Stimulated activated CD8-positive, alpha-beta memory T cell treated with anti-CD3 and anti-CD28 coated beads, Interleukin-7, amount 100 ng/mL, for 24 hours (primary cell): ENCODE measurements at regions not wholly inside any gene's neighbourhood (a gene's known extent, or its start where the extent isn't known, plus 50 kb on each side); places are given as distances from the start of the nearest gene placed in this dataset.
A peak's percentile ranks its signal among the peaks of the same experiment; 100 is the strongest.

Experiments used
- DNase-seq: peaks from one replicate; pipeline ENCODE4 v3.0.0-alpha.2; 2020; ENCODE audit warnings: low read depth

GRCh38 chr20:37643400-37643799 lies 50.4 kb upstream of the CTNNBL1 start:
- no peak for DNase-seq

- no peak for DNase-seq
These were observed 51.6 kb upstream of the CTNNBL1 start for GRCh38 chr20:37642246-37642645.

- no peak for DNase-seq
These were observed 52.9 kb upstream of the CTNNBL1 start for GRCh38 chr20:37640600-37641561.

DNA sequence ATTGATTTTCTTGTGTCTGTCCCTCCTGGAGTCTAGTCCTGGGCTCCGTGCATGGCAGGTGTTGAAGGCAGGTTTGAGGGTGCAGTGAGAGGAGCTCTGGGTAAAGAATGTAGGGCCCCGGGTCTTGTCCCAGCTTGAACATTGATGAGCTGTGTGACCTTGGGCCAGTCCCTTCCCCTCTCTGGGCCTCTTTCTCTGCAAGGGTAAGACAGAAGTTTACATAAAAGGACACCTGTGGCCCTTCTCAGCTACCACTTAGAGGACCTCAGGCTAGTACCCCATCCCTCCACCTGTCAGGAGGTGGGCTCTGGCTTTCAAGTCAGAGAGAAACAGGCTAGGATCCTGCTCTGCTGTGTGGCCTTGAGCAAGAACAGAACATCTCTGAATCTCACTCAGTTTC lies 55.3 kb upstream of the CTNNBL1 start:
- no peak for DNase-seq

DNA sequence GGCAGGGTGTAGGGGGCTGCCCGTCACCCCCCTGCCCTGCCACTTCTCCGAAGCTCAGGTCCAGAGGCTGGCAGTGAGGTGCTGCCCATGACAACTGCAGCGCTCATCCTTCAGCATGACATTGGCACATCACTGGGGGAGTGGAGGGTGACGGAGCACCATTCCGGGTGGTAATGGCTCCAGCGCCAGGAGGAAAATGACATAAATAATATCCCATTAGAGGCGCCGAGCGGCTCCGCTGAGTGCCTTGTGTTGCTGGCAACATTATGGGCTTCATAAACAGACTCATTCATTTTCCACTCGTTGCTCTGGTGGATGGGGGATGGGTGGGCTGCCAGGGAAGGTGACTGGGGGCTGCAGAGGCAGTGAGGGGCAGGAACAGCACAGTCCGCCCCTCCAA lies 56.9 kb upstream of the CTNNBL1 start:
- no peak for DNase-seq

- DNase-seq = no peak
These were observed 57.4 kb upstream of the CTNNBL1 start for GRCh38 chr20:37636212-37636975.

GRCh38 chr20:37630993-37631392 lies 62.8 kb upstream of the CTNNBL1 start:
- DNase-seq = no peak

GRCh38 chr20:37630166-37630565 lies 63.7 kb upstream of the CTNNBL1 start:
- DNase-seq = no peak

GRCh38 chr20:37627767-37628130 lies 66.1 kb upstream of the CTNNBL1 start:
- DNase-seq = no peak

DNA sequence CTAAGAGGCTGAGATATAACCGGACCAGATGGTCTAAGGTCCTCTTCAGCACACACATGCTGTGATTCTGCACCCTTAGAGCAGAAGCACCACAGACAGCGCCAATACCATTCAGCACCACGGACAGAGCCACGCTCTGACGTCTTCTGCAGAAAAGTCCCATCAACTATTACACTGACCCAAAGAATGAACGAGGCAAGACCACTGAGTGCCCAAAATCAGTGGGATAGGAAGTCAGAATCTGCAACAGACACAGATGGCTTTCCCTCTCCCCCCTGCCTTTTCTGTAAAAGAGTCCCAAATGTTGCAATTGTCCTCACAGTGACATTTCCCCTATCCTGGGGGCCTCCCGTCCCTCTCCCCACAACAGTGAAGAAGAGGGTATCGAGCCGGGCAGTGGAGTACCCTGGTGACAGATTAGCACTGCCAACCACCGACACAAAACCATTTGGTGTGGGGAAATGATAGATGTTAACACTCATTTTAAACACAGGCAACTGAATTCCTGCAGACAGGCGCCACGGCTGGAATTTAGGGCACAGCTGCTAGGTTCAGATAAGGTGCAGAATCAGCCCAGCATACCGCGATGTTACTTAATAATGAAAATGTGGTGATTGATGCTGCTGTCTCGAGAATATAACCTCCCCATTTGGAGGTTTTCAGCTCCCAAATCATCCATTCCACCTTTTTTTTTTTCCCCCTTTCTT lies 66.6 kb upstream of the CTNNBL1 start:
- DNase-seq = no peak

DNA sequence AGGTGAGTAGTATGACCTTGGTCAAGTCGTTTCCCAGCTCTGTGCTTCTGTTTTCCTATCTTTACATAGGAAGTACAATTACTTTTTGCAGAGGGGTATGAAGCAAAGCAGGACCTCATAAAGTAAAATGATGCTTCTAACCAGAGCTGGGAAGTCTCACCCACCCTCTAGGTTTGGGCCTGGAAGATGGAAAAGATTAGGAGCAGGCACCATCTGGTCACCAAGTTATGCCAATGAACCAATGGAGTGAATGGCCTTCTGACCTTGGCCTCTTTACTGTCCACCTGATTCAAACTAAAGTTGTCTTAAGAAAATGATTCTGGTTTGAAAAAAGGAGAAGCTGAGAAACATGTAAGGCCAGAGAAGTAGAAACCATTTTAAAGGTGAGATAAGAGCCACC lies 68.9 kb upstream of the CTNNBL1 start:
- no peak for DNase-seq

- DNase-seq = no peak
These were observed 71.1 kb upstream of the CTNNBL1 start for GRCh38 chr20:37622728-37623127.

DNA sequence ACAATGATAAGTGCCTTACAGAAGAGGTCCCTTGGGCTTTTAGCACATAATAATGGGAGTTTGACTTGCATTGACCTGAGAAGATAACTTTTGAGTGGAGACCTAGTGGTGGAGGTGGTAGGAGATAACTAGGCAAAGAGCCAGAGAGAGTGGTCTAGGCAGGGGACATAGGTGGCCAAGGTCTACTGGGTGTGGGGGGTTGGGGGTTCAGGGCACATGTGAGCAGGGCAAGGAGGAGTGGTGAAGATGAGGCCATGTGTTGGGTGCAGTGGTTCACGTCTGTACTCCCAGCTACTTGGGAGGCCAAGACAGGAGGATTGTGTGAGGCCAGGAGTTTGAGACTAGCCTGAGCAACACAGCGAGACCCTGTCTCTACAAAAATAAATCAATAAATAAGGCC lies 74.3 kb upstream of the CTNNBL1 start:
- no peak for DNase-seq

- no peak for DNase-seq
These were observed 77.8 kb upstream of the CTNNBL1 start for GRCh38 chr20:37616110-37616425.

GRCh38 chr20:37615340-37616109 lies 78.3 kb upstream of the CTNNBL1 start:
- peak; percentile 33 for DNase-seq

- no peak for DNase-seq
These were observed 82.0 kb upstream of the CTNNBL1 start for GRCh38 chr20:37611852-37612251.

GRCh38 chr20:37611346-37611745 lies 82.5 kb upstream of the CTNNBL1 start:
- DNase-seq = no peak

DNA sequence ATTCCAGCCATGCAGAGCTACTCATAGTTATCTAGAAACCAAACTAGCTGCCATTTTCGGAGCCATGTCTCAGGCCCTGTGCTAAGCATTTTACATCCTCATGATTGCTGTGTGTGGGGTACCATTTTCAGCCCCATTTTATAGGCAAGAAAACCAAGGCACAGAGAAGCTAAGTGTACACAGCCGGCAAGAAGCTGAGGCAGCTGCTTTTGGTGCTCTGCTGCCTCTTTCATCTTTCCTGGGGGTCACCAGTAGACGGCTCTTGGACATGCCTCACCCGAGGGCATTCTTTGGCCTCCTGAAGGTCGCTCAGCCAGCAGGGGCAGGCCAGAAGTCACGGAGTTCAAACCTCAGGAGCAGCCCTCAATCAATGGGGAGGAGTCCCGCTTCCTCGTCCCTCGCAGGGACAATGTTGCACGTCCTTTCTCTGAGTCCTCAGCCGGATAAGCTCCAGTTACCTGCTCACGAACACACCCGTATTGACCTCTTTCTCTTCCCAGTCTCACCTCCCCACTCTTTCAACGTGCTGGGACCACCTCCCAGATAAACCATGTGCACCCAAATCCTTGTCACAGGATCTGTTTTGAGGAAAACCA lies 82.6 kb upstream of the BLCAP start:
- no peak for DNase-seq

- no peak for DNase-seq
These were observed 75.0 kb upstream of the BLCAP start for GRCh38 chr20:37602634-37603033.

- DNase-seq = no peak
These were observed 72.8 kb upstream of the BLCAP start for GRCh38 chr20:37600486-37600885.

DNA sequence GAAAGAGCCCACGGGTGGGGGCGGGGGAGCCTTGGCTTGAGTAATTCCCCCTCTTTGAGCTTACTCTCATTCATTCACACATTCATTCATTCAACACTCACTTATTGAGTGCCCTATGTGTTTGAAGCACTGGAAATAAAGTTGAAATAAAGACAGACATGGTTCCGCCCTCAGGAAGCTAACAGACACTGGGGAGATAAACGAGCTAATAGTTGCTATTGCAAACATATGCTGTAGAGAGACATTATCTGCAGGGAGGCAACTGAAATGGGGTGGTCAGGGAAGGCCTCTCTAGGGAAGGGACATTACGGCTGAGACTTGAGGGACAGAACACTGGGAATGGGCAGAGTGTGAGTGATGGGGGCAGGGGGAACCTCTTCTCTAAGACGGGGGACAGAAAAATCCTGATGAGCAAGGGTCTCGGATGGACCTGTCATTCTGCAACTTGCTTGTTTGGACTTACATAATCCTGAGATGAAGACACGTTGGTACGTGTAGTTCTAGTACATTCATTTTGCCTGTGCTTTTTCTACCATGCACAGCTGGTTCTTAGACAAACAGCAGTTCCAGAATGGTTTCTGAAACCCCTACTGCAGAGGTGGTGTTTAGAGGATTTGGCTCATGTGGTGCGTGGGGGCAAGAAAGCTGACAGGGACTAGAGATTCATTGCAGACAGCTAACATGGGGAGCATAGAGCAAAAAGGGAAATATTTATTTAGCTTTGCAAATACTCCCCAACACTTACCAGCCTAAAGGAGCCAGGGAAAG lies 71.1 kb upstream of the BLCAP start:
- DNase-seq = no peak
